ENCODE measurements at regions not wholly inside any gene's neighbourhood (a gene's known extent, or its start where the extent isn't known, plus 50 kb on each side); places are given as distances from the start of the nearest gene placed in this dataset.
A peak's percentile ranks its signal among the peaks of the same experiment; 100 is the strongest.

DNA sequence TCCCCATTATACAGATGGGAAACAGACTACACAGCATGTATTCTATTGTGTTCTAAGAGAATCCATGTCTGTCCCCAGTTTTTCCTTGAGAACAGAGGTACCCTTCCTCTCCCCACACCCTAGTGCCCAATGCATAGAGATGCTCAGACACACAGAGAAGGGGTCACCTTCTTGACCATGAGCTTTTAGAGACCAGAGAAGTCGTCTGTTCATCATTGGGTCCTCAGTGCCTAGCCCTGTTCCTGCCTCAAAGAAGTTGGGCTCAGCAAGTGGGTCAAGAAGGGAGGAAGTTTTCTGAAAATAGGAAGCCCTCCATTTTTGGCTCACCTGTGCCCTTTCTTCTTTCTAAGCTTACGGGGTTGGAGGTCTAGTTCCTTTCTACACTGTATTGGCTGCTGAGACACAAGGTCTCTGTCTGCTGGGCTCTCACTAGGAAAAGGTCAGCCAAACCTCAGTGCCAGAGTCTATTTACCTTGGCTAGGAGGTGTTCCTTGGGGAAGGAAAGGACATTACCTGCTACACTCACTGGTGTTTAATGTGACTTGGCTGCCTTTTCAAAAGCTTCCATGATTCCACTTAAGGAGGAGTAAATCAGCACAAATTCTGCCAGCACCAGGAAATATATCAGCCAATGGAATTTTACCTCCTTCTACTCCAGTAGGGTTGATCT is 198.5 kb upstream of the PWP1 start:
- Histone ChIP-seq H3K36me3 (no peaks in the 10 kb centered on the region), H3K9me3 (no peaks in the 10 kb centered on the region), H3K27ac (no peak overlapping the region), H3K4me3 (no peak overlapping the region), H3K9ac (ENCODE audit: low read depth in 2 of 2, low read length in 2 of 2) (no peak overlapping the region), H3K27me3 (no peaks in the 10 kb centered on the region), H3K4me1 (no peaks in the 10 kb centered on the region)
- TF ChIP-seq, protein P1, sequence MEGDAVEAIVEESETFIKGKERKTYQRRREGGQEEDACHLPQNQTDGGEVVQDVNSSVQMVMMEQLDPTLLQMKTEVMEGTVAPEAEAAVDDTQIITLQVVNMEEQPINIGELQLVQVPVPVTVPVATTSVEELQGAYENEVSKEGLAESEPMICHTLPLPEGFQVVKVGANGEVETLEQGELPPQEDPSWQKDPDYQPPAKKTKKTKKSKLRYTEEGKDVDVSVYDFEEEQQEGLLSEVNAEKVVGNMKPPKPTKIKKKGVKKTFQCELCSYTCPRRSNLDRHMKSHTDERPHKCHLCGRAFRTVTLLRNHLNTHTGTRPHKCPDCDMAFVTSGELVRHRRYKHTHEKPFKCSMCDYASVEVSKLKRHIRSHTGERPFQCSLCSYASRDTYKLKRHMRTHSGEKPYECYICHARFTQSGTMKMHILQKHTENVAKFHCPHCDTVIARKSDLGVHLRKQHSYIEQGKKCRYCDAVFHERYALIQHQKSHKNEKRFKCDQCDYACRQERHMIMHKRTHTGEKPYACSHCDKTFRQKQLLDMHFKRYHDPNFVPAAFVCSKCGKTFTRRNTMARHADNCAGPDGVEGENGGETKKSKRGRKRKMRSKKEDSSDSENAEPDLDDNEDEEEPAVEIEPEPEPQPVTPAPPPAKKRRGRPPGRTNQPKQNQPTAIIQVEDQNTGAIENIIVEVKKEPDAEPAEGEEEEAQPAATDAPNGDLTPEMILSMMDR (IDR thresholded peaks at IDR 0.05), result no peak
- intact Hi-C loops (cut with DNase I), result no loop called here
- DNase-seq, result no peak

DNA sequence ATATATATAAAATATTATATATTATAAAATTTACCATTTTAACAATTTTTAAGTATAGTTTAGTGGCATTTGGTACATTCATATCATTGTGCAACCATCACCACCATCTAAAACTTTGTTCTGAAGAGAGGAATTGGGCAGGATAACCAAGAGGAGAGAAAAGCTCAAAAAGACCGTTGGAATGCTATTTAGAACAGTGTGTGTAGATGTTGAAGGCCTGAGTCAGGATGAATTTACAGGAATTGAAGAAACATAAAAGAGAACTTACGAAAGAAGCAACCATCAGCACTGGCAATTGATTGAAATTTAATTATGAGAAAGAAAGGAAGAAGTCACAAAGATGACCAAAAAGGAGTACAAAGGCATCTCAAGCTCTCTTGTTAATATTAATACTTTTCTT is 196.9 kb upstream of the PWP1 start:
- H3K9ac ChIP-seq (ENCODE audit: low read depth in 2 of 2, low read length in 2 of 2), result no peak overlapping the region
- no peaks in the 10 kb centered on the region for H3K9me3 ChIP-seq
- intact Hi-C loops (cut with DNase I), result no loop called here
- no peak for DNase-seq
- no peaks in the 10 kb centered on the region for H3K36me3 ChIP-seq
- TF ChIP-seq, protein P1 (IDR thresholded peaks at IDR 0.05), result no peak
- no peak overlapping the region for H3K27ac ChIP-seq
- no peak overlapping the region for H3K4me3 ChIP-seq
- no peaks in the 10 kb centered on the region for H3K27me3 ChIP-seq
- H3K4me1 ChIP-seq, result no peaks in the 10 kb centered on the region

DNA sequence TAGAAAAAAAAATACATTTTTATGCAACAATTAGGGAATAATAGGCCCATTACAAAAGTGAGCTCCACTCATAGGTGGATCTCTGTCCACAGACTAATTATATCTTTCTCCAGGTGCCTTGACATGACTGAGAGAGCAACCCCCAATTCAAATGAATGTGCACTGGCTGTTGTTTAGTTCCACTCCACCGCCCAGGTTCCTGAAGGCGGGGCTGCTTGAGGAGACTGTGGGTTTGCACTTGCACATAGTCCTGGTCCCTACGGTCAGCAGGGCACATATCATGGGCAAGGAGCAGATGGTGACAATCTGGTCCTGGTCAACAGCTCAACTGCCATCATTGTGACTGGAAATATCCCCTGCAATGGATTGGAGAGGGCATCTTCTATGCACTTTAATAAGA is 195.6 kb upstream of the PWP1 start:
- TF ChIP-seq, protein P1 (IDR thresholded peaks at IDR 0.05), result no peak
- no peak overlapping the region for H3K9ac ChIP-seq (ENCODE audit: low read depth in 2 of 2, low read length in 2 of 2)
- no peaks in the 10 kb centered on the region for H3K9me3 ChIP-seq
- no peak overlapping the region for H3K4me3 ChIP-seq
- H3K27ac ChIP-seq, result no peak overlapping the region
- H3K27me3 ChIP-seq, result no peaks in the 10 kb centered on the region
- intact Hi-C loops (cut with DNase I), result no loop called here
- H3K4me1 ChIP-seq, result no peaks in the 10 kb centered on the region
- no peak for DNase-seq
- no peaks in the 10 kb centered on the region for H3K36me3 ChIP-seq

DNA sequence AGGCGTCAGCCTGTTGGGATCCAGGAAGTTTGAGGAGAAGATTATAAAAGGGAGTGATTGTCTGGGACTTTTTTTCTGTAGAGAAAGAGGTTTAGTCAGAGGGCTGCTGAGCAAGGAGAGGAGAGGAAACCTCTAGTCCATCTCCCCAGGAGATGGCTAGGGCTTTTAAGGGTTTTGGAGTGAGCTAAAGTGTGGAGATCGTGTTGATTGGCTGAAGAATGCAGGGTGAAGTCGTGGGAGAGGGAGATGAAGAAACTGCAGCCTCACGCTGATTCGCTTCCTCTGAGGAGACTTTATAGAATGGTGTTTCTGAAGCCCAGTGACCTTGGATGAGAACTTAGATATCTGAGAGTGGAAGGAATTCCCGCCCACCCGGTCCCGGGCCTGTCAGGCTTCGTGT is 193.7 kb upstream of the PWP1 start:
- Histone ChIP-seq H3K27me3 (no peaks in the 10 kb centered on the region), H3K9me3 (no peaks in the 10 kb centered on the region), H3K9ac (ENCODE audit: low read depth in 2 of 2, low read length in 2 of 2) (no peak overlapping the region), H3K36me3 (no peaks in the 10 kb centered on the region), H3K27ac (no peak overlapping the region), H3K4me3 (no peak overlapping the region), H3K4me1 (no peaks in the 10 kb centered on the region)
- intact Hi-C loops (cut with DNase I), result no loop called here
- DNase-seq, result no peak
- TF ChIP-seq, protein P1 (IDR thresholded peaks at IDR 0.05), result no peak

DNA sequence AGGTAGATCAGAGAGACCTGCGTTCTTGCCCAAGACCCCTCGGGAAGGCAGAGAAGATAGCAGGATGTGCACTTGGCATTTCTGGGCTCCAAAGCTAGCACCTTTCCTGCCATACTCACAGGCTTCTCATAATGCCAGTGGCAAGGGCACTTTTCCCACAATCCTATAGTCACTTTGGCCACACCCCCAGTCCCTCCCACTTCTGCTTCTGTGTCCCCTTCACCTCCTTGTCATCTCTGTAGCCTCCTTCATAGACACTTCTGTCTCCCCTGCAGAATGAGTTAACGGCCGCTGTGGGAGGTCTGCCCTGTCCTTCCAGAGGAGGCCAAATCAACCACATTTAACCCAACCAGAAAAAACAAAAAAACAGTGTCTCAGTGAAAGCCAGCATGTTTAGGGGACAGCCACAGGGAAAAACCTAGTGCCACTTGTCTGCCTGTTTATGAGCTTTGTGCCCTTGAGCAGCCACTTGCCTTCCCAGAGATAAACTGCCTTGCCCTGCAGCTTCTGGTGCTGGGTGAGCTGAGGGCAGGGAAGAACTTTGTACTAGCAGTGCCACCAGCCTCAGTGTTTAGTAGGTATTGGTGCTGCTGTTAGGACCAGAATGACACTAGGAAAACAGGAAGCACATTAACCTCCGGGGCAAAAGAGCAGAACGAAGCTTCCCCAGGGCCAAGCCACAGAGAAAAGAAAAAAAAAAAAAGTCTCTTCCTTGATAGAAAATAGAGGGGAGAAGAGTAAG is 193.0 kb upstream of the PWP1 start:
- no peaks in the 10 kb centered on the region for H3K9me3 ChIP-seq
- no peaks in the 10 kb centered on the region for H3K36me3 ChIP-seq
- TF ChIP-seq, protein P1 (IDR thresholded peaks at IDR 0.05), result no peak
- no peak overlapping the region for H3K4me3 ChIP-seq
- intact Hi-C loops (cut with DNase I), result no loop called here
- H3K27ac ChIP-seq, result no peak overlapping the region
- peak; percentile 61 for DNase-seq
- H3K27me3 ChIP-seq, result no peaks in the 10 kb centered on the region
- H3K9ac ChIP-seq (ENCODE audit: low read depth in 2 of 2, low read length in 2 of 2), result no peak overlapping the region
- no peaks in the 10 kb centered on the region for H3K4me1 ChIP-seq
